Esophagus mucosa (tissue), 1 donor: ENCODE measurements at regions not wholly inside any gene's neighbourhood (a gene's known extent, or its start where the extent isn't known, plus 50 kb on each side); places are given as distances from the start of the nearest gene placed in this dataset.
"Not testable (repeated sequence)": the region's sequence is repeated elsewhere in the genome, so short reads cannot be mapped to it uniquely, and the experiment has no call there.

Source experiments
- ATAC-seq: fragments of 200-7000 bp; cut with Tn5 transposase; one replicate; pipeline ENCODE4 v1.9.1; 2020
- donor health status: DM: yes; HTN: yes; CAD: no.

- ATAC-seq, result no peak
Measured at GRCh38 chr18:41121116-41121826, 833.8 kb upstream of the PIK3C3 start.

- no peak for ATAC-seq
Measured at GRCh38 chr18:41119031-41119430, 836.0 kb upstream of the PIK3C3 start.

GRCh38 chr18:41113885-41114482 is 841.0 kb upstream of the PIK3C3 start:
- no peak for ATAC-seq

GRCh38 chr18:41099451-41099850 is 855.6 kb upstream of the PIK3C3 start:
- ATAC-seq, result no peak

GRCh38 chr18:41096504-41096903 is 858.5 kb upstream of the PIK3C3 start:
- no peak for ATAC-seq

GRCh38 chr18:41077076-41077475 is 878.0 kb upstream of the PIK3C3 start:
- no peak for ATAC-seq

GRCh38 chr18:41075212-41075611 is 879.8 kb upstream of the PIK3C3 start:
- no peak for ATAC-seq

GRCh38 chr18:41073372-41073954 is 881.6 kb upstream of the PIK3C3 start:
- ATAC-seq, result no peak

- ATAC-seq, result no peak
Measured at GRCh38 chr18:41072946-41073345, 882.1 kb upstream of the PIK3C3 start.

- no peak for ATAC-seq
Measured at GRCh38 chr18:41071826-41072225, 883.2 kb upstream of the PIK3C3 start.

GRCh38 chr18:41069167-41069566 is 885.9 kb upstream of the PIK3C3 start:
- ATAC-seq, result no peak

GRCh38 chr18:41064916-41065315 is 890.1 kb upstream of the PIK3C3 start:
- no peak for ATAC-seq

- ATAC-seq, result no peak
Measured at GRCh38 chr18:41060967-41061366, 894.1 kb upstream of the PIK3C3 start.

- ATAC-seq, result no peak
Measured at GRCh38 chr18:41059126-41059415, 896.0 kb upstream of the PIK3C3 start.

- ATAC-seq, result no peak
Measured at GRCh38 chr18:41058351-41059125, 896.5 kb upstream of the PIK3C3 start.

- no peak for ATAC-seq
Measured at GRCh38 chr18:41052625-41053024, 902.4 kb upstream of the PIK3C3 start.

- not testable (repeated sequence) for ATAC-seq
Measured at GRCh38 chr18:41046250-41046649, 908.8 kb upstream of the PIK3C3 start.

- no peak for ATAC-seq
Measured at GRCh38 chr18:41043876-41044275, 911.2 kb upstream of the PIK3C3 start.

GRCh38 chr18:41042866-41043265 is 912.2 kb upstream of the PIK3C3 start:
- no peak for ATAC-seq

- no peak for ATAC-seq
Measured at GRCh38 chr18:41038071-41038470, 917.0 kb upstream of the PIK3C3 start.

GRCh38 chr18:41036346-41036745 is 918.7 kb upstream of the PIK3C3 start:
- ATAC-seq, result no peak

GRCh38 chr18:41034413-41034812 is 920.6 kb upstream of the PIK3C3 start:
- no peak for ATAC-seq

GRCh38 chr18:41025666-41026065 is 929.4 kb upstream of the PIK3C3 start:
- no peak for ATAC-seq

GRCh38 chr18:41024792-41025191 is 930.2 kb upstream of the PIK3C3 start:
- no peak for ATAC-seq
